ENCODE measurements at regions not wholly inside any gene's neighbourhood (a gene's known extent, or its start where the extent isn't known, plus 50 kb on each side); places are given as distances from the start of the nearest gene placed in this dataset.

- Histone ChIP-seq H3K4me2 (no peak overlapping the region), H3K4me1 (ENCODE audit: insufficient read depth) (0 out of 2 replicates have a peak, but pooled peaks cover 4% of the 10 kb centered on the region), H3K9me2 (ENCODE audit: insufficient read depth) (no peaks in the 10 kb centered on the region), H3F3A (replicated peaks; ENCODE audit: low read depth) (no peaks in the 10 kb centered on the region), H3K79me2 (replicated peaks; ENCODE audit: insufficient read depth) (no peaks in the 10 kb centered on the region), H3K27me3 (ENCODE audit: insufficient read depth) (no peaks in the 10 kb centered on the region), H3K4me3 (no peak overlapping the region), H2AFZ (no peak overlapping the region), H4K20me1 (replicated peaks; ENCODE audit: insufficient read depth) (no peaks in the 10 kb centered on the region), H3K27ac (ENCODE audit: low read depth) (no peak overlapping the region), H3K36me3 (ENCODE audit: insufficient read depth) (no peaks in the 10 kb centered on the region)
- Mint-ChIP-seq H3K36me3 (ENCODE audit: low read depth) (no peaks in the 10 kb centered on the region), H3K4me3 (no peak overlapping the region), H3K9me3 (no peaks in the 10 kb centered on the region), H3K27ac (no peak overlapping the region), H3K4me1 (peaks cover 11% of the 10 kb centered on the region), H3K27me3 (ENCODE audit: insufficient read depth, low read depth, poor library complexity) (peaks cover 2% of the 10 kb centered on the region)
- no peak for DNase-seq (ENCODE audit: low spot score)
- no peak for ATAC-seq
- TF ChIP-seq REST (IDR thresholded peaks at IDR 0.05; ENCODE audit: unreplicated experiment) (no peak), NANOG (IDR thresholded peaks at IDR 0.05; ENCODE audit: borderline replicate concordance) (no peak), EZH2 (IDR thresholded peaks at IDR 0.05; ENCODE audit: low read depth, unreplicated experiment) (no peak), STAT1 (IDR thresholded peaks at IDR 0.05; ENCODE audit: unreplicated experiment) (no peak), ETS1 (IDR thresholded peaks at IDR 0.05) (no peak), CREB1 (CRISPR knock-in tag; IDR thresholded peaks at IDR 0.05; ENCODE audit: low read depth) (no peak), CTCF (conservative IDR thresholded peaks at IDR 0.05; ENCODE audit: low read depth in 2 of 2) (no peak), POLR2AphosphoS5 (IDR thresholded peaks at IDR 0.05; ENCODE audit: low read depth) (no peak), EZH2phosphoT487 (IDR thresholded peaks at IDR 0.05; ENCODE audit: unreplicated experiment) (no peak), ZNF331 (CRISPR knock-in tag; IDR thresholded peaks at IDR 0.05; ENCODE audit: low read depth) (no peak), ZNF114 (CRISPR knock-in tag; IDR thresholded peaks at IDR 0.05) (no peak)
Measured at GRCh38 chr18:76055578-76055977, 439.5 kb downstream of the ZNF516 start.

All from GM23338 (cell line).